ENCODE measurements at regions not wholly inside any gene's neighbourhood (a gene's known extent, or its start where the extent isn't known, plus 50 kb on each side); places are given as distances from the start of the nearest gene placed in this dataset.
"Not testable (repeated sequence)": the region's sequence is repeated elsewhere in the genome, so short reads cannot be mapped to it uniquely, and the experiment has no call there.

DNA sequence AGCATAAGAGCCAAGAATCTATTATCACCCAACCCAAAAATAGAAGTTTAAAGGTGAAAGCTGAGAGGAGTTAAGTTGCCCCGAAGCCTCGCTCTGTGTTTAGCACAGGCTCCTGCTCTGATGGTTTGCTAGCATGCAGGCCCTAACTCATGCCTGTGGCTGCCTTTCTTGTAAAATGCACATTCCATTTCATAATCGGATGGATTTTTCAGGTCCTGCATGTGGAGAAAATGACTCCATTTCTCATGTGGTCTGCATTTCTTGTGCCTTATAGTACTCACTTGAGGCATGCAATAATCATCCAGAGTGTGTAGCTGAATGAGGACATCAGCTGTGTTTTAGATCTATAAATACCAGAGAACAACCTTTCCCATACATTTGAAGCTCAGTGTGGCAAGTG, 381.8 kb downstream of the CPS1 start:
- H3K27ac ChIP-seq, result no peak overlapping the region
- H3K27me3 ChIP-seq, result no peaks in the 10 kb centered on the region
- H3K4me3 ChIP-seq, result no peak overlapping the region
- no peak for TF ChIP-seq EP300 (IDR thresholded peaks at IDR 0.05)
- no peak for TF ChIP-seq POLR2A (IDR thresholded peaks at IDR 0.05)
- no peak for TF ChIP-seq POLR2AphosphoS5 (IDR thresholded peaks at IDR 0.05)
- TF ChIP-seq CTCF (IDR thresholded peaks at IDR 0.05), result no peak
- ATAC-seq (ENCODE audit: low FRiP score in 2 of 2), result no peak
- H3K36me3 ChIP-seq, result no peaks in the 10 kb centered on the region
- 84 to 86% methylated on average over 3 of the region's 3 CpGs for WGBS, 2 donors
- H3K9me3 ChIP-seq, result peaks cover 0 to 4% (median 1%) of the 10 kb centered on the region in 4 donors
- H3K4me1 ChIP-seq, result no peaks in the 10 kb centered on the region
- no peak for DNase-seq

- WGBS, 2 donors, result 74 to 81% methylated on average over 2 of the region's 2 CpGs
- H3K27ac ChIP-seq, result no peak overlapping the region
- no peak overlapping the region for H3K4me3 ChIP-seq
- no peaks in the 10 kb centered on the region for H3K27me3 ChIP-seq
- H3K4me1 ChIP-seq, result no peaks in the 10 kb centered on the region
- no peak for DNase-seq
- no peaks in the 10 kb centered on the region for H3K36me3 ChIP-seq
- no peak for TF ChIP-seq POLR2AphosphoS5 (IDR thresholded peaks at IDR 0.05)
- no peak for TF ChIP-seq POLR2A (IDR thresholded peaks at IDR 0.05)
- TF ChIP-seq CTCF (IDR thresholded peaks at IDR 0.05), result no peak
- no peak for TF ChIP-seq EP300 (IDR thresholded peaks at IDR 0.05)
- H3K9me3 ChIP-seq, result no peaks in the 10 kb centered on the region
- no peak for ATAC-seq (ENCODE audit: low FRiP score in 2 of 2)
Measured at GRCh38 chr2:210946395-210946794, 390.0 kb downstream of the CPS1 start.

DNA sequence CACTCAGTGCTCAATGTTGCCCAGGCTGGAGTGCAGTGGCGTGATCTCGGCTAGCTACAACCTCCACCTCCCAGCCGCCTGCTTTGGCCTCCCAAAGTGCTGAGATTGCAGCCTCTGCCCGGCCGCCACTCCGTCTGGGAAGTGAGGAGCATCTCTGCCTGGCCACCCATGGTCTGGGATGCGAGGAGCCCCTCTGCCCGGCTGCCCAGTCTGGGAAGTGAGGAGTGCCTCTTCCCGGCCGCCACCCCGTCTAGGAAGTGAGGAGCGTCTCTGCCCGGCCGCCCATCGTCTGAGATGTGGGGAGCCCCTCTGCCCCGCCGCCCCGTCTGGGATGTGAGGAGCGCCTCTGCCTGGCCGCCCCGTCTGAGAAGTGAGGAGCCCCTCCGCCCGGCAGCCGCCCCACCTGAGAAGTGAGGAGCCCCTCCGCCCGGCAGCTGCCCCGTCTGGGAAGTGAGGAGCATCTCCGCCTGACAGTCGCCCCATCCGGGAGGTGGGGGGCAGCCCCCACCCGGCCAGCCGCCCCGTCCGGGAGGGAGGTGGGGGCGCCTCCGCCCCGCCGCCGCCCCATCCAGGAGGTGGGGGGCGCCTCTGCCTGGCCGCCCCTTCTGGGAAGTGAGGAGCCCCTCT, 394.1 kb downstream of the CPS1 start:
- not testable (repeated sequence) for H3K9me3 ChIP-seq; H3K4me3 ChIP-seq; H3K27me3 ChIP-seq; ATAC-seq (ENCODE audit: low FRiP score in 2 of 2); H3K4me1 ChIP-seq; H3K36me3 ChIP-seq; H3K27ac ChIP-seq
- peak in 1 of 2 donors; percentile 73 for DNase-seq
- 93 to 100% methylated on average over 8 to 10 of the region's 41 CpGs for WGBS, 2 donors

GRCh38 chr2:210954386-210954907, 398.0 kb downstream of the CPS1 start:
- no peaks in the 10 kb centered on the region for H3K36me3 ChIP-seq
- no peaks in the 10 kb centered on the region for H3K27me3 ChIP-seq
- TF ChIP-seq EP300 (IDR thresholded peaks at IDR 0.05), result no peak
- no peak for TF ChIP-seq CTCF (IDR thresholded peaks at IDR 0.05)
- no peak for TF ChIP-seq POLR2AphosphoS5 (IDR thresholded peaks at IDR 0.05)
- TF ChIP-seq POLR2A (IDR thresholded peaks at IDR 0.05), result no peak
- 53 to 62% methylated on average over 2 of the region's 2 CpGs for WGBS, 2 donors
- no peak overlapping the region for H3K4me3 ChIP-seq
- no peak overlapping the region for H3K27ac ChIP-seq
- H3K9me3 ChIP-seq, result no peaks in the 10 kb centered on the region
- H3K4me1 ChIP-seq, result no peaks in the 10 kb centered on the region
- DNase-seq, result no peak
- no peak for ATAC-seq (ENCODE audit: low FRiP score in 2 of 2)

- Histone ChIP-seq H3K36me3 (no peaks in the 10 kb centered on the region), H3K27ac (no peak overlapping the region), H3K27me3 (no peaks in the 10 kb centered on the region), H3K9me3 (no peaks in the 10 kb centered on the region), H3K4me3 (no peak overlapping the region), H3K4me1 (no peaks in the 10 kb centered on the region)
- no peak for TF ChIP-seq POLR2A (IDR thresholded peaks at IDR 0.05)
- no peak for TF ChIP-seq EP300 (IDR thresholded peaks at IDR 0.05)
- TF ChIP-seq CTCF (IDR thresholded peaks at IDR 0.05), result no peak
- no peak for TF ChIP-seq POLR2AphosphoS5 (IDR thresholded peaks at IDR 0.05)
- ATAC-seq (ENCODE audit: low FRiP score in 2 of 2) (no peak), DNase-seq (no peak)
- 85 to 88% methylated on average over 3 of the region's 3 CpGs for WGBS, 2 donors
Measured at GRCh38 chr2:210955591-210955990, 399.2 kb downstream of the CPS1 start.

Measured in upper lobe of left lung (tissue), 6 donors.